Fibroblast of the aortic adventitia (primary cell): ENCODE measurements at regions not wholly inside any gene's neighbourhood (a gene's known extent, or its start where the extent isn't known, plus 50 kb on each side); places are given as distances from the start of the nearest gene placed in this dataset.

ENCODE experiments used
- DNase-seq: peaks from one replicate; pipeline ENCODE4 v3.0.0-alpha.2; 2010; ENCODE audit warnings: low read depth
- H3K4me3 ChIP-seq: 2 replicates; pipeline ENCODE4 v1.5.1; 2011; ENCODE audit warnings: low read depth, mild to moderate bottlenecking, control low read depth, low read length, moderate library complexity
- CTCF ChIP-seq: IDR thresholded peaks from 2 replicates; pipeline ENCODE4 v1.5.1; 2011; ENCODE audit warnings: mild to moderate bottlenecking, low read length, control low read depth, inconsistent platforms; ENCODE audit not compliant: insufficient read depth

- H3K4me3 ChIP-seq, result no peak overlapping the region
- TF ChIP-seq CTCF, result no peak
- DNase-seq, result peak; percentile 95
Measured at GRCh38 chr6:151699719-151700118, 107.8 kb upstream of the ESR1 start.

GRCh38 chr6:151701911-151702562 is 105.4 kb upstream of the ESR1 start:
- TF ChIP-seq CTCF, result no peak
- peak; percentile 43 for DNase-seq
- H3K4me3 ChIP-seq, result no peak overlapping the region

GRCh38 chr6:151702851-151703658 is 104.4 kb upstream of the ESR1 start:
- no peak for TF ChIP-seq CTCF
- peak; percentile 44 for DNase-seq
- no peak overlapping the region for H3K4me3 ChIP-seq

GRCh38 chr6:151704383-151704782 is 103.1 kb upstream of the ESR1 start:
- TF ChIP-seq CTCF, result no peak
- H3K4me3 ChIP-seq, result no peak overlapping the region
- no peak for DNase-seq

- H3K4me3 ChIP-seq, result no peak overlapping the region
- TF ChIP-seq CTCF, result no peak
- DNase-seq, result no peak
Measured at GRCh38 chr6:151705993-151706733, 101.3 kb upstream of the ESR1 start.

GRCh38 chr6:151709329-151709728 is 98.2 kb upstream of the ESR1 start:
- no peak for DNase-seq
- no peak overlapping the region for H3K4me3 ChIP-seq
- TF ChIP-seq CTCF, result no peak
